ENCODE measurements at regions not wholly inside any gene's neighbourhood (a gene's known extent, or its start where the extent isn't known, plus 50 kb on each side); places are given as distances from the start of the nearest gene placed in this dataset.

GRCh38 chr2:228339525-228339924, 158.0 kb upstream of the SPHKAP start:
- TF ChIP-seq CTCF (conservative IDR thresholded peaks at IDR 0.05; ENCODE audit: low read depth, low read length) = no peak
- TF ChIP-seq EZH2 (IDR thresholded peaks at IDR 0.05; ENCODE audit: low read length, unreplicated experiment) = no peak
- no peak for TF ChIP-seq EZH2phosphoT487 (IDR thresholded peaks at IDR 0.05; ENCODE audit: borderline replicate concordance, low read length)
